Gastroesophageal sphincter (tissue), 3 donors: ENCODE measurements at regions not wholly inside any gene's neighbourhood (a gene's known extent, or its start where the extent isn't known, plus 50 kb on each side); places are given as distances from the start of the nearest gene placed in this dataset.

Experiments
- CTCF ChIP-seq, 4 experiments: fragments of 200-600 bp in 2 of 4; fragments of 450-650 bp in 2 of 4; sonication (generic) in 1 of 4; IDR thresholded peaks; one replicate each; pipeline ENCODE4 v1.5.1; 2017 to 2019; ENCODE audit warnings: antibody characterized with exemption in 4 of 4, mild to moderate bottlenecking in 2 of 4, moderate library complexity in 2 of 4
- EP300 ChIP-seq: sonication (generic); formaldehyde crosslinking; IDR thresholded peaks from one replicate; pipeline ENCODE4 v1.6.1; 2017; ENCODE audit warnings: antibody characterized with exemption, mild to moderate bottlenecking
- POLR2A ChIP-seq, 2 donors: fragments of 450-650 bp; IDR thresholded peaks; one replicate each; pipeline ENCODE4 v1.6.1; 2017; ENCODE audit warnings: antibody characterized with exemption in 2 of 2, mild to moderate bottlenecking in 2 of 2, moderate library complexity in 1 of 2

GRCh38 chr18:64219517-64219916, 70.6 kb upstream of the LINC00305 start:
- TF ChIP-seq POLR2A (IDR thresholded peaks at IDR 0.05) (no peak), CTCF (IDR thresholded peaks at IDR 0.05) (no peak), EP300 (no peak)
